Suprapubic skin (tissue), 4 donors: ENCODE measurements at regions not wholly inside any gene's neighbourhood (a gene's known extent, or its start where the extent isn't known, plus 50 kb on each side); places are given as distances from the start of the nearest gene placed in this dataset.

Source experiments
- DNase-seq, 2 donors: peaks; one replicate each; pipeline ENCODE4 v3.0.0-alpha.2; 2019; ENCODE audit warnings: low spot score in 2 of 2
- H3K27ac ChIP-seq: fragments of 200-600 bp; sonication (generic); one replicate; pipeline ENCODE4 v1.5.1; 2019
- H3K27me3 ChIP-seq: fragments of 200-600 bp; sonication (generic); one replicate; pipeline ENCODE4 v1.5.1; 2019
- H3K36me3 ChIP-seq: fragments of 200-600 bp; sonication (generic); one replicate; pipeline ENCODE4 v1.5.1; 2019
- H3K4me1 ChIP-seq: fragments of 200-600 bp; sonication (generic); one replicate; pipeline ENCODE4 v1.5.1; 2019
- H3K4me3 ChIP-seq: fragments of 200-600 bp; sonication (generic); one replicate; pipeline ENCODE4 v1.5.1; 2019; ENCODE audit warnings: mild to moderate bottlenecking
- H3K9me3 ChIP-seq: fragments of 200-600 bp; sonication (generic); one replicate; pipeline ENCODE4 v1.5.1; 2019
- EP300 ChIP-seq: sonication (generic); formaldehyde crosslinking; IDR thresholded peaks from one replicate; pipeline ENCODE4 v1.6.1; 2017; ENCODE audit warnings: antibody characterized with exemption
- POLR2A ChIP-seq, 2 donors: fragments of 450-650 bp; IDR thresholded peaks; one replicate each; pipeline ENCODE4 v1.6.1; 2017; ENCODE audit warnings: antibody characterized with exemption in 2 of 2, mild to moderate bottlenecking in 2 of 2, moderate library complexity in 2 of 2
- POLR2AphosphoS5 ChIP-seq, 3 donors: sonication (generic); formaldehyde crosslinking; IDR thresholded peaks; one replicate each; pipeline ENCODE4 v1.6.1; 2017; ENCODE audit warnings: antibody characterized with exemption in 3 of 3
- WGBS: methylation state at CpG from one replicate; pipeline ENCODE4 v1.1.5; 2018; 5-methylcytosine and 5-hydroxymethylcytosine counted together
- TF ChIP-seq, protein P1 (sequence below), 2 donors: fragments of 200-600 bp in 1 of 2; fragments of 450-650 bp in 1 of 2; sonication (generic) in 1 of 2; IDR thresholded peaks; one replicate each; pipeline ENCODE4 v1.5.1; 2016 to 2019; ENCODE audit warnings: antibody characterized with exemption in 2 of 2, mild to moderate bottlenecking in 1 of 2, moderate library complexity in 1 of 2

DNA sequence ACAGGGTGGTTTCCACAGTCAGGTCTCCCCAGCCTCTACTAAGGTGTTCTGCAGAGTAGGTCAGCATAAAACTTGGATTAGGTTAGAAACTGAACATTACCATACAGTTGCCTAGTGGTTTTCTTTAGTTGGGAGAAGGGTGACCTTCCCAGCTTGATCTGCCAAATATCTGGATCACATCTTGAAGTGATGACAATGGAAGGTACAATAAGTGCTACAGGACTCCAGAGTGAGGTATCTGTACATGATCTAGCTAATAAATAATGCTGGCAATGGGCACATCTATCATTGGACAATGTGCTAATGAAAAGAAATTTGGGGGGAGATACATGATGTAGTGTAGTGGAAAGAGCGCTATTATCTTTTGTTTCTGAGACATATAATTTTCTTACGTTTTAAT, 54.6 kb upstream of the ACVR1 start:
- H3K36me3 ChIP-seq, result no peaks in the 10 kb centered on the region
- H3K27ac ChIP-seq, result no peak overlapping the region
- no peaks in the 10 kb centered on the region for H3K9me3 ChIP-seq
- TF ChIP-seq EP300, result no peak
- TF ChIP-seq POLR2AphosphoS5 (IDR thresholded peaks at IDR 0.05), result no peak
- TF ChIP-seq, protein P1, sequence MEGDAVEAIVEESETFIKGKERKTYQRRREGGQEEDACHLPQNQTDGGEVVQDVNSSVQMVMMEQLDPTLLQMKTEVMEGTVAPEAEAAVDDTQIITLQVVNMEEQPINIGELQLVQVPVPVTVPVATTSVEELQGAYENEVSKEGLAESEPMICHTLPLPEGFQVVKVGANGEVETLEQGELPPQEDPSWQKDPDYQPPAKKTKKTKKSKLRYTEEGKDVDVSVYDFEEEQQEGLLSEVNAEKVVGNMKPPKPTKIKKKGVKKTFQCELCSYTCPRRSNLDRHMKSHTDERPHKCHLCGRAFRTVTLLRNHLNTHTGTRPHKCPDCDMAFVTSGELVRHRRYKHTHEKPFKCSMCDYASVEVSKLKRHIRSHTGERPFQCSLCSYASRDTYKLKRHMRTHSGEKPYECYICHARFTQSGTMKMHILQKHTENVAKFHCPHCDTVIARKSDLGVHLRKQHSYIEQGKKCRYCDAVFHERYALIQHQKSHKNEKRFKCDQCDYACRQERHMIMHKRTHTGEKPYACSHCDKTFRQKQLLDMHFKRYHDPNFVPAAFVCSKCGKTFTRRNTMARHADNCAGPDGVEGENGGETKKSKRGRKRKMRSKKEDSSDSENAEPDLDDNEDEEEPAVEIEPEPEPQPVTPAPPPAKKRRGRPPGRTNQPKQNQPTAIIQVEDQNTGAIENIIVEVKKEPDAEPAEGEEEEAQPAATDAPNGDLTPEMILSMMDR (IDR thresholded peaks at IDR 0.05), result no peak
- no peak for TF ChIP-seq POLR2A (IDR thresholded peaks at IDR 0.05)
- H3K4me1 ChIP-seq, result no peaks in the 10 kb centered on the region
- H3K4me3 ChIP-seq, result no peak overlapping the region
- no peaks in the 10 kb centered on the region for H3K27me3 ChIP-seq
- 48% methylated on average over 2 of the region's 2 CpGs for WGBS
- no peak for DNase-seq

DNA sequence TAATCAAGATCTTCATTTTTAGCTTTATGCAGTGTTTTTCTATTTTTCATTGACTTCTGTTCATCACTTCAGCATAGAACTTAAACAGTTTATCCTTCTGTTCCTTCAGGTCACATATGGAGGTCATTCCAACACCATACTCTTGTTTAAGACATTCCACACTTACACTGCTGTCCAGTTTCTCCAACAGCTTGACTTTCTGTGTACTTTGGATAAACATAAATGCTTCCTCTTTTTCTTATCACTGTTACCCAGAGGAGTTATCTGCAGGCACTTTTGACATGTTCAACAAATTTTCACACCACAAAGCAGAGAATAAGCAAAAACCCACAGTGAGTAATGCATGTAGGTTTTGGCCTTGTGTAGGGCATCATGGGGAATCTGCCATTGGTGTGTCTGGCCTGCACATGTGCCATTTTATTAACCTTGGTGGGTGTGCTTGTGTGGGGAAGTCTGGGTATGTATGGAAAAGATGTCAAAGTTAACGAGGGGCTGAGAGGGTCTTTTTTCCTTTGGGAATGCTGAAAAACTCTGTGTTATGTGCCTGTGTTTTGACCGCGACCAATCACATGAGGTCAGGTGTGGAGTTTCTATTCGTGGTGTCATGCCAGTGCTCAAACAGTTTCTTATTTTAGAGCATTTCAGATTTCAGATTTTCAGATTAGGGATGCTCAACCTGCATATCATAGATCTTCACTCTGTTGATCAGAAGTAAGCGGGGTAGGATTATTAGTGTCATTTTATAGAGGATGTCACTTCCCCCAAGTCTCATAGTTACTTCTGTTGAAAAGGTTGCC, 53.9 kb upstream of the ACVR1 start:
- no peaks in the 10 kb centered on the region for H3K9me3 ChIP-seq
- H3K4me1 ChIP-seq, result no peaks in the 10 kb centered on the region
- TF ChIP-seq, protein P1 (IDR thresholded peaks at IDR 0.05), result no peak
- TF ChIP-seq EP300, result no peak
- TF ChIP-seq POLR2A (IDR thresholded peaks at IDR 0.05), result no peak
- TF ChIP-seq POLR2AphosphoS5 (IDR thresholded peaks at IDR 0.05), result no peak
- no peaks in the 10 kb centered on the region for H3K27me3 ChIP-seq
- WGBS, result 79% methylated on average over 5 of the region's 5 CpGs
- no peaks in the 10 kb centered on the region for H3K36me3 ChIP-seq
- DNase-seq, result no peak
- no peak overlapping the region for H3K4me3 ChIP-seq
- H3K27ac ChIP-seq, result no peak overlapping the region

DNA sequence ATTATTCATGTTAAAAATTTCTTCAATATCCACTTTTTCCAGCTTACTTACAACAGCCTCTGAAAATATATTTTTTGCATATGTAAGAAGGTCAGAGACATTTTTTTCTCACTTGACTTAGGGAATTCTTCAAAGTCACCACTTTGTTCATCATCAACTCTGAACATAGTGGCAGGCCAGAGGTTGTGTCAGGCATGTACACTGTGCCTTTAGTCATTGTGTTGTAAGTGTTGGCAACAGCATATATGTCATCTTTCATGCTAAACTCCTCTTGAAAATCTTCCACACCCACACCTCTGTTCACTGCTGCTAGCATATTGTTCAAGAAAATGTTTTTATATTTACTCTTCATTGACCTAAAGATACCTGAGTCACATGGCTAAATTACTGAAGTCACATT, 52.2 kb upstream of the ACVR1 start:
- Histone ChIP-seq H3K4me3 (no peak overlapping the region), H3K9me3 (no peaks in the 10 kb centered on the region)

DNA sequence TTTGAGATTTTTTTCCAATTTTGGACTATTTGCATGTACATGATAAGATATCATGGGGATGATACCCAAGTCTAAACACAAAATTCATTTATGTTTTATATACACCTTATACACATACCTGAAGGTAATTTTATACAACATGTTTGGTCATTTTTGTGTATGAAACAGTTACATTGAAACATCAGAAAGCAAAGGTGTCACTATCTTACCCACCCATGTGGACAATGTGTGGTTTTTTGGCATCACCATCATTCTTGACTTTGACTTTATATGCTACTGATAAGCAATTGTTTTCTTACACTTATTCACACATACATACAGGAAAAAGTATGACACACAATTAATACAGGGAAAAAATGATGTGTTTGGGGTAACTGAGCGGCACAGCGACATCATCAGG, 51.0 kb upstream of the ACVR1 start:
- TF ChIP-seq EP300, result no peak
- no peak for TF ChIP-seq POLR2A (IDR thresholded peaks at IDR 0.05)
- TF ChIP-seq POLR2AphosphoS5 (IDR thresholded peaks at IDR 0.05), result no peak
- TF ChIP-seq, protein P1 (IDR thresholded peaks at IDR 0.05), result no peak
- no peaks in the 10 kb centered on the region for H3K36me3 ChIP-seq
- WGBS, result 100% methylated on average over 2 of the region's 2 CpGs

More for the DNA sequence above, 52.2 kb upstream of the ACVR1 start:
- no peaks in the 10 kb centered on the region for H3K36me3 ChIP-seq
- H3K27ac ChIP-seq, result no peak overlapping the region
- no peaks in the 10 kb centered on the region for H3K4me1 ChIP-seq
- TF ChIP-seq EP300 (no peak), POLR2AphosphoS5 (IDR thresholded peaks at IDR 0.05) (no peak), POLR2A (IDR thresholded peaks at IDR 0.05) (no peak)
- TF ChIP-seq, protein P1 (IDR thresholded peaks at IDR 0.05), result no peak
- DNase-seq, result no peak
- H3K27me3 ChIP-seq, result no peaks in the 10 kb centered on the region

More for the DNA sequence above, 51.0 kb upstream of the ACVR1 start:
- Histone ChIP-seq H3K9me3 (no peaks in the 10 kb centered on the region), H3K4me1 (no peaks in the 10 kb centered on the region), H3K4me3 (no peak overlapping the region), H3K27me3 (no peaks in the 10 kb centered on the region), H3K27ac (no peak overlapping the region)
- DNase-seq, result no peak
